WTC11 (cell line): ENCODE measurements at regions not wholly inside any gene's neighbourhood (a gene's known extent, or its start where the extent isn't known, plus 50 kb on each side); places are given as distances from the start of the nearest gene placed in this dataset.

Experiments used
- CREB1 ChIP-seq: sonication (generic); formaldehyde crosslinking; IDR thresholded peaks from 2 replicates; pipeline ENCODE4 v1.8.0; 2023; ENCODE audit warnings: mild to moderate bottlenecking, missing genetic modification reagents
- CREM ChIP-seq: sonication (generic); formaldehyde crosslinking; IDR thresholded peaks from 2 replicates; pipeline ENCODE4 v1.8.1; 2022; ENCODE audit warnings: mild to moderate bottlenecking, missing genetic modification reagents, moderate library complexity
- ELF4 ChIP-seq: sonication (generic); formaldehyde crosslinking; IDR thresholded peaks from 2 replicates; pipeline ENCODE4 v1.8.1; 2022; ENCODE audit warnings: low read depth, mild to moderate bottlenecking, moderate library complexity, missing genetic modification reagents
- MXD4 ChIP-seq: fragments of 250-450 bp; sonication (Bioruptor Pico); IDR thresholded peaks from 2 replicates; pipeline ENCODE4 v1.8.0; 2021; ENCODE audit warnings: mild to moderate bottlenecking, moderate library complexity, borderline replicate concordance
- TCF7 ChIP-seq: sonication (generic); formaldehyde crosslinking; IDR thresholded peaks from 2 replicates; pipeline ENCODE4 v1.8.0; 2022; ENCODE audit warnings: mild to moderate bottlenecking, low read depth, missing genetic modification reagents, moderate library complexity
- TP53 ChIP-seq: sonication (generic); formaldehyde crosslinking; IDR thresholded peaks from 2 replicates; pipeline ENCODE4 v1.8.1; 2023; ENCODE audit warnings: mild to moderate bottlenecking, missing genetic modification reagents
- ZNF121 ChIP-seq: sonication (generic); formaldehyde crosslinking; IDR thresholded peaks from 2 replicates; pipeline ENCODE4 v1.8.0; 2023; ENCODE audit warnings: missing genetic modification reagents
- ZNF232 ChIP-seq: sonication (generic); formaldehyde crosslinking; IDR thresholded peaks from 2 replicates; pipeline ENCODE4 v1.8.0; 2022; ENCODE audit warnings: mild to moderate bottlenecking, missing genetic modification reagents
- TF ChIP-seq, protein P1 (sequence below): fragments of 200-600 bp; IDR thresholded peaks from 2 replicates; pipeline ENCODE4 v1.8.0; 2022; ENCODE audit warnings: antibody characterized with exemption
- TF ChIP-seq, protein P2 (sequence below): fragments of 250-450 bp; sonication (Bioruptor Pico); conservative IDR thresholded peaks from 2 replicates; pipeline ENCODE4 v1.9.0; 2021; ENCODE audit warnings: mild to moderate bottlenecking
- TF ChIP-seq, protein P3 (sequence below): sonication (generic); formaldehyde crosslinking; IDR thresholded peaks from 2 replicates; pipeline ENCODE4 v1.8.0; 2022; ENCODE audit warnings: mild to moderate bottlenecking, missing genetic modification reagents
- TF ChIP-seq, protein P4 (sequence below): sonication (generic); formaldehyde crosslinking; IDR thresholded peaks from 2 replicates; pipeline ENCODE4 v1.8.0; 2022; ENCODE audit warnings: mild to moderate bottlenecking, missing genetic modification reagents
- TF ChIP-seq, protein P5 (sequence below): sonication (generic); formaldehyde crosslinking; IDR thresholded peaks from 2 replicates; pipeline ENCODE4 v1.8.1; 2023; ENCODE audit warnings: mild to moderate bottlenecking, missing genetic modification reagents
- TF ChIP-seq, protein P6 (sequence below): sonication (generic); formaldehyde crosslinking; IDR thresholded peaks from 2 replicates; pipeline ENCODE4 v1.8.1; 2023; ENCODE audit warnings: mild to moderate bottlenecking, missing genetic modification reagents, moderate library complexity

DNA sequence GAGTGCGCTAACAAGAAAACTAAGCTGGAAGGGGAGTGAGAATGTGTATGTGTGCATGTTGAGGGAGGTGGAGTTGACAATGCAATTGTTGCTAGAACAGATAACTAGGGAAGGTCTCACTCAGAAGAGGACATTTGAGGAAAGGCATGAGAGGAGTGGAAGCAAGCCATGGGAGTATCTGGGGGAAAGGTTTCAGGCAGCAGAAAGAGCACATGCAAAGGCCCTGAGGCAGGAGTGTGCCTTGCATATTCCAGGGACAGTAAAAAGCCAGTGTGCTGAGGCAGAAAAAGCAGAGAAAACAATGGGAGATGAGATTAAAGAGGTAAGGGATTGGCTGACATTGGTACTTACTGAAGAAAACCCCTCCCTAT lies 149.6 kb upstream of the ADO start:
- no peak for TF ChIP-seq TP53
- TF ChIP-seq CREB1: no peak
- TF ChIP-seq, protein P1, sequence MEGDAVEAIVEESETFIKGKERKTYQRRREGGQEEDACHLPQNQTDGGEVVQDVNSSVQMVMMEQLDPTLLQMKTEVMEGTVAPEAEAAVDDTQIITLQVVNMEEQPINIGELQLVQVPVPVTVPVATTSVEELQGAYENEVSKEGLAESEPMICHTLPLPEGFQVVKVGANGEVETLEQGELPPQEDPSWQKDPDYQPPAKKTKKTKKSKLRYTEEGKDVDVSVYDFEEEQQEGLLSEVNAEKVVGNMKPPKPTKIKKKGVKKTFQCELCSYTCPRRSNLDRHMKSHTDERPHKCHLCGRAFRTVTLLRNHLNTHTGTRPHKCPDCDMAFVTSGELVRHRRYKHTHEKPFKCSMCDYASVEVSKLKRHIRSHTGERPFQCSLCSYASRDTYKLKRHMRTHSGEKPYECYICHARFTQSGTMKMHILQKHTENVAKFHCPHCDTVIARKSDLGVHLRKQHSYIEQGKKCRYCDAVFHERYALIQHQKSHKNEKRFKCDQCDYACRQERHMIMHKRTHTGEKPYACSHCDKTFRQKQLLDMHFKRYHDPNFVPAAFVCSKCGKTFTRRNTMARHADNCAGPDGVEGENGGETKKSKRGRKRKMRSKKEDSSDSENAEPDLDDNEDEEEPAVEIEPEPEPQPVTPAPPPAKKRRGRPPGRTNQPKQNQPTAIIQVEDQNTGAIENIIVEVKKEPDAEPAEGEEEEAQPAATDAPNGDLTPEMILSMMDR: no peak
- TF ChIP-seq, protein P2, sequence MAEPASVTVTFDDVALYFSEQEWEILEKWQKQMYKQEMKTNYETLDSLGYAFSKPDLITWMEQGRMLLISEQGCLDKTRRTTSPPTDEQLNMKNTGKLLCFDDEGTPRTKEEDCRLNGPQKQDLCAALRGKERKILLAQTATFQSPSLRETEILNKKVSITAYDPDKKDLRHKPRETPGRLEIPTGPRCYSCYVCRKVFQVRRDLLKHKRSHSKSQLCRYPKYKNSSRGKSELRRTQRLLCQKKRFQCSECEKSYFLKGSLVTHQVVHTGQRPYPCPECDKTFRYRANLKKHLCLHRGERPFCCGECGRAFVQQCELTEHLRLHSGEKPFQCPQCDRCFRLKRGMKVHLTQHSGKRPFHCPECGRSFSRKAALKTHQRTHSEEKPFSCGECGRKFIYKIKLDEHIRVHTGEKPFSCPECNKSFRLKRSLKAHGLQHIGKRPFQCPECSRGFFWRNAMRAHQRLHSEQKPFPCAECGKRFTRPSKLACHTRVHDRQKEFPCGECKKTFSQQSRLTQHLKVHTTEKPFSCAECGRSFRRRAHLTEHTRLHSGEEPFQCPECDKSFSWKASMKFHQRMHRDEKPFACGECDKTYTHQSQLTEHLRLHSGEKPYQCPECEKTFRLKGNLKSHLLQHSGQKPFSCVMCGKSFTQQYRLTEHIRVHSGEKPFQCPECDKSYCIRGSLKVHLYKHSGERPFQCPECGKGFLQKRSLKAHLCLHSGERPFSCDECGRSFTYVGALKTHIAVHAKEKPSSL (CRISPR knock-in tag): no peak
- TF ChIP-seq, protein P3, sequence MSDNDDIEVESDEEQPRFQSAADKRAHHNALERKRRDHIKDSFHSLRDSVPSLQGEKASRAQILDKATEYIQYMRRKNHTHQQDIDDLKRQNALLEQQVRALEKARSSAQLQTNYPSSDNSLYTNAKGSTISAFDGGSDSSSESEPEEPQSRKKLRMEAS: no peak
- no peak for TF ChIP-seq ZNF121 (CRISPR knock-in tag)
- TF ChIP-seq ZNF232: no peak
- TF ChIP-seq, protein P4, sequence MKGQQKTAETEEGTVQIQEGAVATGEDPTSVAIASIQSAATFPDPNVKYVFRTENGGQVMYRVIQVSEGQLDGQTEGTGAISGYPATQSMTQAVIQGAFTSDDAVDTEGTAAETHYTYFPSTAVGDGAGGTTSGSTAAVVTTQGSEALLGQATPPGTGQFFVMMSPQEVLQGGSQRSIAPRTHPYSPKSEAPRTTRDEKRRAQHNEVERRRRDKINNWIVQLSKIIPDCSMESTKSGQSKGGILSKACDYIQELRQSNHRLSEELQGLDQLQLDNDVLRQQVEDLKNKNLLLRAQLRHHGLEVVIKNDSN (CRISPR knock-in tag): no peak
- no peak for TF ChIP-seq CREM (CRISPR knock-in tag)
- TF ChIP-seq, protein P5, sequence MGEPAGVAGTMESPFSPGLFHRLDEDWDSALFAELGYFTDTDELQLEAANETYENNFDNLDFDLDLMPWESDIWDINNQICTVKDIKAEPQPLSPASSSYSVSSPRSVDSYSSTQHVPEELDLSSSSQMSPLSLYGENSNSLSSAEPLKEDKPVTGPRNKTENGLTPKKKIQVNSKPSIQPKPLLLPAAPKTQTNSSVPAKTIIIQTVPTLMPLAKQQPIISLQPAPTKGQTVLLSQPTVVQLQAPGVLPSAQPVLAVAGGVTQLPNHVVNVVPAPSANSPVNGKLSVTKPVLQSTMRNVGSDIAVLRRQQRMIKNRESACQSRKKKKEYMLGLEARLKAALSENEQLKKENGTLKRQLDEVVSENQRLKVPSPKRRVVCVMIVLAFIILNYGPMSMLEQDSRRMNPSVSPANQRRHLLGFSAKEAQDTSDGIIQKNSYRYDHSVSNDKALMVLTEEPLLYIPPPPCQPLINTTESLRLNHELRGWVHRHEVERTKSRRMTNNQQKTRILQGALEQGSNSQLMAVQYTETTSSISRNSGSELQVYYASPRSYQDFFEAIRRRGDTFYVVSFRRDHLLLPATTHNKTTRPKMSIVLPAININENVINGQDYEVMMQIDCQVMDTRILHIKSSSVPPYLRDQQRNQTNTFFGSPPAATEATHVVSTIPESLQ: no peak
- TF ChIP-seq TCF7: no peak
- TF ChIP-seq, protein P6, sequence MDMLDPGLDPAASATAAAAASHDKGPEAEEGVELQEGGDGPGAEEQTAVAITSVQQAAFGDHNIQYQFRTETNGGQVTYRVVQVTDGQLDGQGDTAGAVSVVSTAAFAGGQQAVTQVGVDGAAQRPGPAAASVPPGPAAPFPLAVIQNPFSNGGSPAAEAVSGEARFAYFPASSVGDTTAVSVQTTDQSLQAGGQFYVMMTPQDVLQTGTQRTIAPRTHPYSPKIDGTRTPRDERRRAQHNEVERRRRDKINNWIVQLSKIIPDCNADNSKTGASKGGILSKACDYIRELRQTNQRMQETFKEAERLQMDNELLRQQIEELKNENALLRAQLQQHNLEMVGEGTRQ (CRISPR knock-in tag): no peak
- TF ChIP-seq ELF4: no peak
- no peak for TF ChIP-seq MXD4 (CRISPR knock-in tag)
